GM12872 (cell line): ENCODE measurements at regions not wholly inside any gene's neighbourhood (a gene's known extent, or its start where the extent isn't known, plus 50 kb on each side); places are given as distances from the start of the nearest gene placed in this dataset.

Source experiments
- CTCF ChIP-seq: IDR thresholded peaks from 3 replicates; pipeline ENCODE4 v1.5.1; 2011; ENCODE audit warnings: low read depth, mild to moderate bottlenecking, low read length, moderate library complexity; ENCODE audit not compliant: insufficient read depth

- TF ChIP-seq CTCF = no peak
Observed at GRCh38 chr12:20006871-20007730, 361.2 kb upstream of the PDE3A start.

- no peak for TF ChIP-seq CTCF
Observed at GRCh38 chr12:20011200-20011599, 357.1 kb upstream of the PDE3A start.

- TF ChIP-seq CTCF = no peak
Observed at GRCh38 chr12:20017802-20018201, 350.5 kb upstream of the PDE3A start.

- TF ChIP-seq CTCF = no peak
Observed at GRCh38 chr12:20018406-20018805, 349.9 kb upstream of the PDE3A start.

GRCh38 chr12:20024194-20024593 is 344.1 kb upstream of the PDE3A start:
- TF ChIP-seq CTCF = no peak

- TF ChIP-seq CTCF = no peak
Observed at GRCh38 chr12:20028033-20028432, 340.3 kb upstream of the PDE3A start.

- no peak for TF ChIP-seq CTCF
Observed at GRCh38 chr12:20030826-20031225, 337.5 kb upstream of the PDE3A start.
